Vagina (tissue), 2 donors: ENCODE measurements at regions not wholly inside any gene's neighbourhood (a gene's known extent, or its start where the extent isn't known, plus 50 kb on each side); places are given as distances from the start of the nearest gene placed in this dataset.

Source experiments
- CTCF ChIP-seq, 3 experiments: fragments of 450-650 bp in 2 of 3; fragments of 200-600 bp in 1 of 3; sonication (generic) in 1 of 3; IDR thresholded peaks; one replicate each; pipeline ENCODE4 v1.5.1; 2017 to 2019; ENCODE audit warnings: antibody characterized with exemption in 3 of 3, mild to moderate bottlenecking in 2 of 3, moderate library complexity in 2 of 3
- POLR2A ChIP-seq, 2 donors: fragments of 450-650 bp; IDR thresholded peaks; one replicate each; pipeline ENCODE4 v1.6.1; 2017; ENCODE audit warnings: antibody characterized with exemption in 2 of 2, mild to moderate bottlenecking in 2 of 2, moderate library complexity in 2 of 2
- POLR2AphosphoS5 ChIP-seq, 2 donors: sonication (generic); formaldehyde crosslinking; IDR thresholded peaks; one replicate each; pipeline ENCODE4 v1.9.0; 2017; ENCODE audit warnings: antibody characterized with exemption in 2 of 2, mild to moderate bottlenecking in 2 of 2, low read depth in 1 of 2; ENCODE audit not compliant: insufficient read depth in 1 of 2

GRCh38 chr2:53208815-53209214, 558.8 kb upstream of the CHAC2 start:
- no peak for TF ChIP-seq POLR2A (IDR thresholded peaks at IDR 0.05)
- no peak for TF ChIP-seq CTCF (IDR thresholded peaks at IDR 0.05)
- no peak for TF ChIP-seq POLR2AphosphoS5 (IDR thresholded peaks at IDR 0.05; ENCODE audit: insufficient read depth in 1 of 2, low read depth in 1 of 2)
